ENCODE measurements at regions not wholly inside any gene's neighbourhood (a gene's known extent, or its start where the extent isn't known, plus 50 kb on each side); places are given as distances from the start of the nearest gene placed in this dataset.
"Not testable (repeated sequence)": the region's sequence is repeated elsewhere in the genome, so short reads cannot be mapped to it uniquely, and the experiment has no call there.

DNA sequence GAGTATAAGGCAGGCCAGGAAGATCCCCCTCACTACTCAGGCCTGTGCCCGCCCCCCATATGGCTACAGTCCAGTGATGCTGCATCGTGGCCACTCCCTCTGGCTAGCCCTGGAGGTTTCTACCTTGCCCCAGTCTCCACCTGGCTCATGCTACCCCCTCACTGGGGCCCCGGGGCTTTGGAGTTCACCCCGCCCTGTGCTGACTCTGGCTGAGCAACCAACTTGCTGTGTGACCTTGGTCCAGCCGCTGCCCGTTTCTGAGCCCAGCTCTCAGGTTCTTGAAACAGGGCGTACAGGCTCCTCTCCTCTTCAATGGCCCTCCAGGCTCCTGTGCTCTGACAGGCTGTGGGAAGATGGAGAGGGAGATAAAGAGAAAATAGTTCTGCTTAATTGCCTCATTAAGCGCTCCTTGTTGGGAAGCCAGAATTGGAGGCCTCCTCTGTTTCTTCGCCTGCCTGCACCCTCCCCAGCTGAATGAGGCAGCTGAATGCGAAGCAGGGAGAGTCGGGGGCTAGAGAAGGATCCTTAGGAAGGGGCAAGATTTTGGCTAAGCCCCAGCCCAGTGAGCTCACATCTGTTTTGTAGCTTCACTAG lies 138.2 kb upstream of the NCOR2 start:
- no peak for DNase-seq

DNA sequence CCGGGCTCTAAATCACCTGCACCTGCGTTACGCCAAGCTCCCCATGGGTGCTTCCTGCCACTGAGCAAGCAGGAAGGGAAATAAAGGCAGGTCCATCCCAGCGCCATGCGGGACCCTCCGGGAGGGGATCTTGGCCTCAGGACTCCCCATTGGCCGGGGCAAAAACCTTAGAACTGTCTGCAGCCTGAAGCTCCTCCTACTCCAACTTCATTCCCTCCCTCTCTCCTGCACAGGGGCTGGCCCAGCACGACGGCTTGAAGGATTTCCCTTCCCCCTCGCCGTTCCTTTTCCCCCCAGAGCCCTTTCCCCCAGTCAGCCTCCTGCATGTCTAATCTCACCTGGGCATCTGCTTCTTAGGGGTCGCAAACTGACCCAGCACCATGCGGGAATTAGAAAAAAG lies 137.2 kb upstream of the NCOR2 start:
- DNase-seq, result no peak

GRCh38 chr12:124703856-124704255 lies 136.4 kb upstream of the NCOR2 start:
- no peak for DNase-seq

DNA sequence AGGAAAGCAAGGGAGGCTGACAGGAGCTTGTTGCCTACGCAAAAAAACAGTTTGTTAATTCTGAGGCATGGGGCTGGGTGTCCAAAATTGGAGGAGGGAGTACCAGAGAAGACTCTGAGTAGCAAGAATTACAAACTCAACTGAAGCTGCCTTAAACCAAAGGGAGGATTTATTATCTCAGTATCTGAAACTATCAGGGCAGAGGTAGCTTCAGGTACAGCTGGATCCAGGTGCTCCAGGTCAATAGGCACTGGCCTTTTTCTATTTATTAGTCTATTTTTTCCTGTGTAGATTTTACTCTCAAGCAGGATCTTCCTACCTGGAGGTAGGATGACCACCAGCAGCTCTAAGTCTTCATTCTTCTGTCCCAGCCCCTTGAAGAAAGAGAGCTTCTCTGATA lies 135.3 kb upstream of the NCOR2 start:
- DNase-seq, result no peak

DNA sequence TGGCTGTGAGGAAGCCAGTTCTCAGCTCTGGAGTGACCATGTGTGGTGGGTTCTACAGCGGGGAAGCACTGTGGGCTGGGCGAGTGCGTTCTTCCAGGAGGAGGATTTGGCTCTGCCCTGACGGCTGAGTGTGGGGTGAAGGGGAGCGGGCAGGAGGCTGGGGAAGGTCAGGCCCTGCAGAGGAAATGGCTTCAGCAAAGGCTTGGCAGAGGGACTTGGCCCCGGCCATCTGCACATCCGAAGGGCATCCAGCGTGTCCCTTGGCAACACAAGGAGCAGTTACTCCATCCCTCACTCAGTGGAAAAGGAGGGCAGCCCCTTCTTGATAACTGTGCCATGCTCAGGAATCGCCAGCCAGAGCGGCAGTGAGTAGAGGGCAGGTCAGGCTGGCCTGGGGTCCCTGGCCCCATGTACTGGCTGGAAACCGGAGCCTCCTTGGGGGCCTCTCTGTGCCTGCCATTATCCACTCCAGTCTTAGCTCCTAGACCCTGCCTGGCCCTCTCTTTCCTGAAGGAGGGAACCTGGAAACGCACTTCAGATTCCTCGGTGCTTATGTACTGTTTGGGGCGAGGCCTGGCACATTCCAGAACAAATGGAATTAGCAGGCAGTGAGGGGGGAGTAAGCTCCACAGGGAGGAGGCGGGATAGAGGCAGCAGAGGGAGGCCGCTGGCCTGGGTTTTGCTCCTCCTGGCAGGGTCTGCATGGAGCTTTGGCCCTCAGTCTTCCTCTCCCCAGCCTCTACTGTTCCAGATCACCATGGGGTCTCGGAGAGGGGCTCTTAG lies 133.6 kb upstream of the NCOR2 start:
- DNase-seq, result no peak

GRCh38 chr12:124699909-124700308 lies 132.5 kb upstream of the NCOR2 start:
- DNase-seq, result no peak

DNA sequence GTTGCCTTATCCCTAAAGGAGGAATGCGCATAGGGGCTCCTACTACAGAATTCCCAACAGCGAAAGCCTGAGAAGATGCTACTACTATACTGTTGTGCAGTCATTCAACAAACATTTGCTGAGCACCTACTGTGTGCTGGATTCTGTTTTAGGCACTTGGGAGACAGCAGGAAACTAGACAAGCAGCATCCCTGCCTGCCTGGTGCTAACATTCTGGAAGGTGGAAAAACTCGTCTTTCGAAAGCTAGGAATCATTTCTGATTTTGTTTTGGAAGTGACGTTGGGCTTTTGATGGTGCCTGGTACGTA lies 131.5 kb upstream of the NCOR2 start:
- DNase-seq, result no peak

DNA sequence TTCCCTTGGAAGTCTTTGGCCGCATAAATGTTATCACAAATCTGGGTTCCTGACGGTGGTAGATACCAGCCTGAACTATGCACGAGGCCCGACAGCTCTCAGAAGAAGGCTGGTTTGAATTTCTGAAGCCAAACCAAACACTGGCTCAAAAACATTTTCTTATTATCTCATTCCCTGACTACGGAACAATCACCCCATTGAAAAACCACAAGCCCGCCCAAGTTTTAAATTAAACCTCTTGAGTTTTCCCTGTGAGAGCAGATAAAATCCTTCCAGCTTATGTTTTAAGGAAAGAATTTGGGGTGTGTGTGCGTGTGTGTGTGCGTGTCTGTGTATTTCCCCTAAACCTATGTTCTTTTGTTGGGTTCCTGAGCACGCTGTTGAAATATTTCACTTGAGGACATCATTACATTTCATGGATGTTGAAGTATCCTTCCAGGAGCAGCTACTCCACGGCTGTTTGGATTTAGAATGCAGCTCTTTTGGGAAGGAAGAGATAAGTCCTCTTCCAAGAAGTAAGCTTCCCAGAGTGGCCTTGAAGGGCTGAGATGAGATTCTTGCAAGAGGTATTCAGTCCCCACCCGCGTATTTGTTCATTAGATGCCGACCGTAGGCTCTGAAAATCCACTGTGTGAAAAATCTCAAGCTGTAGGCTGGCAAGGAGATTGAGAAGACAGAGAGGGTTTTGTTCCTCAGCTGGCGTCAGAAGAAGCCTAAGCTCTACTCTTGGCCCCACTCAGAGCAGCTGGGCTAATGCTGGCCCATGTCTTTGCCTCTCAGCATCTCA lies 131.0 kb upstream of the NCOR2 start:
- no peak for DNase-seq

DNA sequence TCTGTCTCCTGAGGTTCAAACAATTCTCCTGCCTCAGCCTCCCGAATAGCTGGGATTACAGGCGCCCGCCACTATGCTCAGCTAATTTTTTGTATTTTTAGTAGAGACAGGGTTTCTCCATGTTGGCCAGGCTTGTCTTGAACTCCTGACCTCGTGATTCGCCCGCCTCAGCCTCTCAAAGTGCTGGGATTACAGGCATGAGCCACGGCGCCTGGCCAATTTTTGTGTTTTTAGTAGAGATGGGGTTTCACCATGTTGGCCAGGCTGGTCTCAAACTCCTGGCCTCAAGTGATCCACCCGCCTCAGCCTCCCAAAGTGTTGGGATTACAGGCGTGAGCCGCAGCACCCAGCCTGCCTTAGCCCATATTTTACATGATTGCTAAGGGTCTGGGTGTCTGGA lies 130.3 kb upstream of the NCOR2 start:
- not testable (repeated sequence) for DNase-seq

GRCh38 chr12:124696693-124697476 lies 129.5 kb upstream of the NCOR2 start:
- peak; percentile 43 to 60 for DNase-seq

- peak; percentile 73 to 80 for DNase-seq
Observed at GRCh38 chr12:124695861-124696260, 128.4 kb upstream of the NCOR2 start.

DNA sequence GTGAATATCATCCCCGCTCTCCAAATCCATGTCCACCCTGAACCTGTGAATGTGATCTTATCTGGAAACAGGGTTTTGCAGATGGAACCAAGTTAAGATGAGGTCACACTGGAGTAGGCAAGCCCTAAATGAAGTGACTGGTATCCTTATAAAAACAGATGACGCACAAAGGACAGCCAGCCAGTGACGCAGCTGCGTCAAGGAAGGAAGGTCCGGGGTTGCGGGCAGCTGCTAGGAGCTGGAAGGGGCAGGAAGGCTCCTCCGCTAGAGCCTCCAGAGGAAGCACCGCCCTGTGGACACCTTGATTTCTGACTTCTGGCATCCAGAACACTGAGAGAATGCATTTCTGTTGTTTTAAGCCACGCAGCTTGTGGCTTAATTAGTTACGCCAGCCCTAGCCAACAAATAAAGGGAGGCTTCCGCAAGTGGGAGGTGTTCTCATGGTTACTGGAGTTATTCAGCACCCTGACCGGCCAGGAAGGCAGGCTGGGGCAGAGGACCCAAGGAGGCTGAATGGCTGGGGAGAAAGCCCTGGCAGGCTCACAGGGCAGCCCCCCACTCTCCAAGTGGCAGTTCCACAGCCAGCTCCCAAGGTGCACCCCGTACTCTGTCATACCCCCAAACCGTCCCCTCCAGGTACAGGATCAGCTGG lies 127.6 kb upstream of the NCOR2 start:
- DNase-seq, result peak; percentile 92 to 94

DNA sequence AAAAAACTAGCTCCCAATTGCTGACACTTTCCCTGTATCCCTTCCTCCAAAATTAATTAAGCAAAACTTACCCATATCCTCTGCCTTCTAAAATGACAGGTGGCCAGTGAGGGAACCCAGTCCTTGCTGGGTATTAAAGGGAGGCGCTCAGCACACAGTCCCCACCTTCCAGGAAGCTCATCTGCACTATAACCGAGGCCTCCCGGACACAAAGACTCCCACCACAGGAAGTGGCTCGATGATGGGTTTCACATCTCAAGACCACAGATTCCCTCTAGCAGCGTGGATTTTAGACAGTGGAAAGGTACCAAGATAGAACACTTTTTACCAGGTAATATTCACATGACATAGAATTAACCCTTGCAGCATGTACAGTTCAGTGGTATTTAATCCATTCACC lies 126.8 kb upstream of the NCOR2 start:
- peak in 1 of 2 experiments; percentile 21 for DNase-seq

DNA sequence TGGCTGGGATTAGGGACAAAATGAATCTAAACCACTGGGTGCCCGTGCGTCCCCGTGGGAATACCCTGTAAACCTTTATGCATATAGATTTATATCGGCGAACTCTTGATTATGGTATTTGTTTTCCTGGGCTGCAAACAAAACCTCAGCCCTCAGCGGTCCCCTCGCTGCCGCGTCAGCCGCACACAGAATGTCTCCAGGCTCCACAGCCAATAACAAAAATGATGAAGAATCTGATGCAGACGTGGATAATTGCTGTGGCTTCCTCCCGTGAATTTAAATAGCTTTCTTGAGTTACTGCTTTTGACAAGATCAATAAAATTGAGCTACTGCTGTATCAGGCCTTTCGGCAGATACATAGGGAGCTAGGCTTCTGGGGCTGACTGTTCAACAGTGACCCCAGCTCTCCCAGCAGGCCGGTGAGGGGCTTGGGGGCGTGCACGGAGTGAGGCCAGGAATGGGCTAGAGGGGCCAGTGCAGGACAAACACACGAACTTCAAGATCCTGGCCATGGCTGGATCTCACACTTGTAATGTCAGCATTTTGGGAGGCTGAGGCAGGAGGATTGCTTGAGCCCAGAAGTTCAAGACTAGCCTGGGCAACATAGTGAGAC lies 125.8 kb upstream of the NCOR2 start:
- DNase-seq, result no peak

- DNase-seq, result no peak
Observed at GRCh38 chr12:124692443-124692842, 125.0 kb upstream of the NCOR2 start.

GRCh38 chr12:124691429-124691828 lies 124.0 kb upstream of the NCOR2 start:
- no peak for DNase-seq

- DNase-seq, result no peak
Observed at GRCh38 chr12:124689631-124690030, 122.2 kb upstream of the NCOR2 start.

GRCh38 chr12:124688356-124688992 lies 121.1 kb upstream of the NCOR2 start:
- DNase-seq, result no peak

DNA sequence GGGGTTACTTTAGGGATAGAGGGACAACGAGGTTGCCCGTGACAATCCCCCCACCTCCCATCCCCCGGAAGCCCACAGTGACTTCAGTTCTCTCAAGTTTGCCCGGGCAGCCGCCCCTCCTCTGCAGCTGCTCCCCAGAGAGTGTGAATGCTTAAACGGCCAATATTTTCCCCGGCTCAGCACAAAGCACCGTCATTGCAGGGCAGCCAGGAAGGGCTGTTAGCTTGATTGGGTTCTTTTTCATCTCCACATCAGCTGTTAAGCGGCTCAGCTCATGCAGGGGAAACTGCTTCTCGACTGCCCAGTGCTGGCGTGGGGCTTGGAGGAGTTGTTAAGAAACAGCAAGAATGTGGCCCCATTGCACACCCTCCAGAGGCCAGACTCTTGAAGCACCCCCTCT lies 120.5 kb upstream of the NCOR2 start:
- DNase-seq, result peak; percentile 29 to 48

- no peak for DNase-seq
Observed at GRCh38 chr12:124687174-124687902, 119.9 kb upstream of the NCOR2 start.
